GM12878 (cell line): ENCODE measurements at regions not wholly inside any gene's neighbourhood (a gene's known extent, or its start where the extent isn't known, plus 50 kb on each side); places are given as distances from the start of the nearest gene placed in this dataset.
A peak's percentile ranks its signal among the peaks of the same experiment; 100 is the strongest.

Source experiments
- ATAC-seq: fragments of 200-7000 bp; cut with Tn5 transposase; 3 replicates; pipeline ENCODE4 v1.9.1; 2020; ENCODE audit warnings: mild to moderate bottlenecking, moderate library complexity
- BruUV-seq: library from RNA; stranded (reverse); fragments of 400-500 nt; replicated peaks from 2 replicates; lab custom pipeline; 2021; lab: Mats Ljungman, UMichigan
- CTCF ChIA-PET: fragments of 300-600 bp; sonication (Branson Sonifier 250); formaldehyde crosslinking; extraction: SDS; loops from one replicate; lab custom pipeline; 2021; ENCODE audit warnings: inconsistent platforms; lab: Yijun Ruan, JAX
- POLR2A ChIA-PET: fragments of 350-600 bp; formaldehyde crosslinking; extraction: SDS; loops from one replicate; lab custom pipeline; 2021; ENCODE audit warnings: inconsistent platforms; lab: Charles Lee
- RAD21 ChIA-PET: fragments of 300-600 bp; sonication (Branson Sonifier 250); formaldehyde crosslinking; loops from one replicate; lab custom pipeline; 2023; ENCODE audit warnings: antibody characterized with exemption; ENCODE audit not compliant: unreplicated experiment; lab: Charles Lee
- SMC1A ChIA-PET: fragments of 300-600 bp; sonication (Branson Sonifier 250); formaldehyde crosslinking; loops from one replicate; lab custom pipeline; 2023; ENCODE audit not compliant: unreplicated experiment, uncharacterized antibody; lab: Charles Lee
- DNase-seq: peaks from one replicate; pipeline ENCODE4 v3.0.0-alpha.2; 2011; ENCODE audit warnings: low read depth, low spot score
- FAIRE-seq: peaks from 3 replicates; lab custom pipeline; 2011; peaks lifted over from hg19 to GRCh38; lab: Jason Lieb, UNC
- H2AFZ ChIP-seq: 2 replicates; pipeline ENCODE4 v1.6.0; 2011; ENCODE audit warnings: low read depth, low read length, control low read depth; ENCODE audit not compliant: control insufficient read depth
- H3K27ac ChIP-seq: 2 replicates; pipeline ENCODE4 v1.5.1; 2011; ENCODE audit warnings: control low read depth; ENCODE audit not compliant: control insufficient read depth, insufficient read depth
- H3K27me3 ChIP-seq, 2 experiments: replicated peaks in 1 of 2; 2 replicates each; pipeline versions ENCODE4 v1.6.0 to v1.6.1; 2011; ENCODE audit warnings: low read length in 1 of 2; ENCODE audit not compliant: control insufficient read depth in 2 of 2, insufficient read depth in 2 of 2
- H3K36me3 ChIP-seq, 2 experiments: 2 replicates each; pipeline ENCODE4 v1.5.1; 2011; ENCODE audit warnings: low read length in 1 of 2; ENCODE audit not compliant: control insufficient read depth in 2 of 2, insufficient read depth in 2 of 2
- H3K4me1 ChIP-seq: 2 replicates; pipeline ENCODE4 v1.6.1; 2011; ENCODE audit warnings: mild to moderate bottlenecking, low read length, moderate library complexity, mixed read lengths; ENCODE audit not compliant: control insufficient read depth, insufficient read depth
- H3K4me2 ChIP-seq: 2 replicates; pipeline ENCODE4 v1.6.0; 2011; ENCODE audit warnings: control low read depth; ENCODE audit not compliant: control insufficient read depth, insufficient read depth
- H3K4me3 ChIP-seq: fragments of 200-600 bp; sonication (generic); 2 replicates; pipeline ENCODE4 v1.5.1; 2016
- H3K79me2 ChIP-seq: 2 replicates; pipeline ENCODE4 v1.6.0; 2011; ENCODE audit warnings: low read length; ENCODE audit not compliant: control insufficient read depth, insufficient read depth
- H3K9ac ChIP-seq: 2 replicates; pipeline ENCODE4 v1.8.0; 2011; ENCODE audit warnings: low read length, control low read depth, mixed read lengths; ENCODE audit not compliant: control insufficient read depth, insufficient read depth
- H3K9me3 ChIP-seq: replicated peaks from 3 replicates; pipeline ENCODE4 v1.5.1; 2011; ENCODE audit warnings: mild to moderate bottlenecking, low read length; ENCODE audit not compliant: control insufficient read depth, insufficient read depth
- H4K20me1 ChIP-seq: 2 replicates; pipeline ENCODE4 v1.6.0; 2011; ENCODE audit not compliant: control insufficient read depth, insufficient read depth
- ASH2L ChIP-seq: fragments of 300-600, 200-600 bp; sonication (generic); IDR thresholded peaks from 2 replicates; pipeline ENCODE4 v1.6.1; 2017; ENCODE audit warnings: low read depth, mild to moderate bottlenecking, borderline replicate concordance
- CREB1 ChIP-seq: IDR thresholded peaks from 2 replicates; pipeline ENCODE4 v1.6.1; 2012; ENCODE audit warnings: low read depth, mild to moderate bottlenecking, inconsistent platforms
- JUNB ChIP-seq: IDR thresholded peaks from 2 replicates; pipeline ENCODE4 v1.6.1; 2016; ENCODE audit warnings: antibody characterized with exemption, mild to moderate bottlenecking
- KAT2A ChIP-seq: conservative IDR thresholded peaks from 2 replicates; pipeline ENCODE4 v1.6.1; 2011; ENCODE audit warnings: low read depth, low read length; ENCODE audit not compliant: control insufficient read depth
- NFIC ChIP-seq: IDR thresholded peaks from 2 replicates; pipeline ENCODE4 v1.6.1; 2012; ENCODE audit warnings: low read depth, mild to moderate bottlenecking, inconsistent platforms, low read length, moderate library complexity
- PAX8 ChIP-seq: fragments of 450-650 bp; IDR thresholded peaks from 2 replicates; pipeline ENCODE4 v1.6.1; 2017; ENCODE audit warnings: mild to moderate bottlenecking, moderate library complexity
- POLR2A ChIP-seq: IDR thresholded peaks from 2 replicates; pipeline ENCODE4 v1.6.1; 2011; ENCODE audit warnings: low read depth, mild to moderate bottlenecking, low read length
- POLR2AphosphoS5 ChIP-seq: IDR thresholded peaks from 2 replicates; pipeline ENCODE4 v1.6.1; 2011; ENCODE audit warnings: mild to moderate bottlenecking, low read length, inconsistent platforms
- POU2F2 ChIP-seq: IDR thresholded peaks from 3 replicates; pipeline ENCODE4 v1.6.1; 2011; ENCODE audit warnings: low read depth, mild to moderate bottlenecking, low read length, borderline replicate concordance
- SRF ChIP-seq, 2 experiments: IDR thresholded peaks; 2 replicates each; pipeline ENCODE4 v1.6.1; 2011; ENCODE audit warnings: low read depth in 2 of 2, low read length in 2 of 2, mild to moderate bottlenecking in 1 of 2, moderate library complexity in 1 of 2
- WGBS: methylation state at CpG from one replicate; pipeline ENCODE4 v1.1.6; 2016; ENCODE audit warnings: low lambda C conversion rate; ENCODE audit not compliant: insufficient replicate concordance, insufficient coverage; ENCODE audit errors: missing lambda C conversion rate; 5-methylcytosine and 5-hydroxymethylcytosine counted together
- in situ Hi-C: fragments of 300-500 bp; cut with MboI; formaldehyde crosslinking; loops from 9 replicates; pipeline ENCODE4 v1.14.3; 2018; ENCODE audit warnings: mixed read lengths
- intact Hi-C: fragments of 100-400 bp; cut with micrococcal nuclease; formaldehyde crosslinking; loops from one replicate; pipeline ENCODE4 v1.14.2; 2022; ENCODE audit not compliant: unreplicated experiment
- TF ChIP-seq, protein P1 (sequence below): fragments of 450-650 bp; IDR thresholded peaks from 2 replicates; pipeline ENCODE4 v1.6.1; 2017; ENCODE audit warnings: antibody characterized with exemption, mild to moderate bottlenecking, moderate library complexity
- TF ChIP-seq, protein P2 (sequence below): IDR thresholded peaks from 2 replicates; pipeline ENCODE4 v1.6.1; 2011; ENCODE audit warnings: borderline replicate concordance, low read depth, mild to moderate bottlenecking, moderate library complexity, mixed read lengths, low read length; ENCODE audit not compliant: insufficient read depth; ENCODE audit errors: extremely low read length
- TF ChIP-seq, protein P3 (sequence below): IDR thresholded peaks from 2 replicates; pipeline ENCODE4 v1.6.1; 2011; ENCODE audit warnings: borderline replicate concordance, low read depth, mild to moderate bottlenecking, moderate library complexity, low read length; ENCODE audit not compliant: insufficient read depth, poor library complexity, severe bottlenecking

DNA sequence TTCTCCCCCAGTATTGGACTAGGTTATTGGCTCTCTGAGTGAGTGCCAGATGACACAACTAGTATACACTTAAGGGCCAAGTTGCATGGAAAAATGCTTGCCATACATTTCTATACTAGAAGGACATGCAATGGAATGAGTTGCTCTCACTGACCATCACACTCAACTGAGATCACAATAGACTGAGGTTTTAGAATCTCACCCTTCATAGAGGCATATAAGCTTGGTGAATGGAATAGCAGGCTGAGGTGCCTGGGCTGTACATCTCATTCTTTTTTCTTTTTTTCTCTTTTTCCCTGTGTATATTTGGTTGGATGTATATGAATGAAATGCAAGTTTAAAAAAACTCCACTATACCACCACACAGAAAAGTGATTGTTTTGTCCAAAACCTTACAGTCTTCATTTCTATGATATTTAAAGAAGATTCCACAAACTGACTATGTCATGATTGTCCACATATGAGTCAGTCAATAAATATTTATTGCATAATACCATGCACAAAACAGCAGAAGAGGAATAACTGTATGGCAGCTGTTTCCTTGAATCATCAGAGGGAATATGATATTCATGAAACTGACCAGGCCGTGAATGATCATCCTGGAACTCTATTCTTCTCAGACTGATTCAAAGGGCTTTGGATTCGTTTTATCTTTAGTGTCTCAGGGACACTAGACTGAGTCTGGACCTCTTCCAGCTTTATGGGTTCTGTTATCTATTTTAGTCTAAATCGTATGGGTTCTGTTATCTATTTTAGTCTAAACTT lies 122.6 kb upstream of the STK17B start (continued):
- TF ChIP-seq, protein P1, sequence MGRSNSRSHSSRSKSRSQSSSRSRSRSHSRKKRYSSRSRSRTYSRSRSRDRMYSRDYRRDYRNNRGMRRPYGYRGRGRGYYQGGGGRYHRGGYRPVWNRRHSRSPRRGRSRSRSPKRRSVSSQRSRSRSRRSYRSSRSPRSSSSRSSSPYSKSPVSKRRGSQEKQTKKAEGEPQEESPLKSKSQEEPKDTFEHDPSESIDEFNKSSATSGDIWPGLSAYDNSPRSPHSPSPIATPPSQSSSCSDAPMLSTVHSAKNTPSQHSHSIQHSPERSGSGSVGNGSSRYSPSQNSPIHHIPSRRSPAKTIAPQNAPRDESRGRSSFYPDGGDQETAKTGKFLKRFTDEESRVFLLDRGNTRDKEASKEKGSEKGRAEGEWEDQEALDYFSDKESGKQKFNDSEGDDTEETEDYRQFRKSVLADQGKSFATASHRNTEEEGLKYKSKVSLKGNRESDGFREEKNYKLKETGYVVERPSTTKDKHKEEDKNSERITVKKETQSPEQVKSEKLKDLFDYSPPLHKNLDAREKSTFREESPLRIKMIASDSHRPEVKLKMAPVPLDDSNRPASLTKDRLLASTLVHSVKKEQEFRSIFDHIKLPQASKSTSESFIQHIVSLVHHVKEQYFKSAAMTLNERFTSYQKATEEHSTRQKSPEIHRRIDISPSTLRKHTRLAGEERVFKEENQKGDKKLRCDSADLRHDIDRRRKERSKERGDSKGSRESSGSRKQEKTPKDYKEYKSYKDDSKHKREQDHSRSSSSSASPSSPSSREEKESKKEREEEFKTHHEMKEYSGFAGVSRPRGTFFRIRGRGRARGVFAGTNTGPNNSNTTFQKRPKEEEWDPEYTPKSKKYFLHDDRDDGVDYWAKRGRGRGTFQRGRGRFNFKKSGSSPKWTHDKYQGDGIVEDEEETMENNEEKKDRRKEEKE: no peak
- TF ChIP-seq CREB1 (no peak), SRF (IDR thresholded peaks at IDR 0.05; ENCODE audit: low read depth in 2 of 2, low read length in 2 of 2) (no peak), POLR2A (no peak), ASH2L (no peak), POU2F2 (no peak)
- TF ChIP-seq, all 136 proteins: peak for 0

DNA sequence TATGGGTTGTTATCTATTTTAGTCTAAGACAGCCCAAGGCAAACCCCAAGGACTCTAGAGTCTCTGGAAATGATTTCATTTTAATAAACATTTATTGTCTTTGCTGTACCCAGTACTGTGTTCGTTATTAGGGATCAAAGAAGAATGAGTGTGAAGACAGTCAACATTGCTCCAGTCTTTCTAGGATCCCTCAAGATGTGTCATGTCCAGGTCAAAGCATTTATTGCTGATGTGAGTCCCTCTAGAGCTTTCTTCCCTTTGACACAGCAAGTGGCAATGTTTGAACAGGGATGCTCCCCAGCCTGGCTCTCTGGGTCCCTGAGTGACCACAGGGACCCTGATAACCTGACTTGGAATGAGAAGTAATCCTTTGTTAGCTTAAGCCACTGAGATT lies 123.1 kb upstream of the STK17B start:
- Histone ChIP-seq H2AFZ (no peak overlapping the region), H3K4me1 (peaks cover 16% of the 10 kb centered on the region)
- BruUV-seq: no TSS peak
- no peak for TF ChIP-seq PAX8
- no peak for TF ChIP-seq JUNB
- TF ChIP-seq, protein P2, sequence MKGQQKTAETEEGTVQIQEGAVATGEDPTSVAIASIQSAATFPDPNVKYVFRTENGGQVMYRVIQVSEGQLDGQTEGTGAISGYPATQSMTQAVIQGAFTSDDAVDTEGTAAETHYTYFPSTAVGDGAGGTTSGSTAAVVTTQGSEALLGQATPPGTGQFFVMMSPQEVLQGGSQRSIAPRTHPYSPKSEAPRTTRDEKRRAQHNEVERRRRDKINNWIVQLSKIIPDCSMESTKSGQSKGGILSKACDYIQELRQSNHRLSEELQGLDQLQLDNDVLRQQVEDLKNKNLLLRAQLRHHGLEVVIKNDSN: no peak
- no peak for TF ChIP-seq POLR2AphosphoS5
- TF ChIP-seq KAT2A: no peak
- TF ChIP-seq NFIC: no peak
- TF ChIP-seq, protein P3, sequence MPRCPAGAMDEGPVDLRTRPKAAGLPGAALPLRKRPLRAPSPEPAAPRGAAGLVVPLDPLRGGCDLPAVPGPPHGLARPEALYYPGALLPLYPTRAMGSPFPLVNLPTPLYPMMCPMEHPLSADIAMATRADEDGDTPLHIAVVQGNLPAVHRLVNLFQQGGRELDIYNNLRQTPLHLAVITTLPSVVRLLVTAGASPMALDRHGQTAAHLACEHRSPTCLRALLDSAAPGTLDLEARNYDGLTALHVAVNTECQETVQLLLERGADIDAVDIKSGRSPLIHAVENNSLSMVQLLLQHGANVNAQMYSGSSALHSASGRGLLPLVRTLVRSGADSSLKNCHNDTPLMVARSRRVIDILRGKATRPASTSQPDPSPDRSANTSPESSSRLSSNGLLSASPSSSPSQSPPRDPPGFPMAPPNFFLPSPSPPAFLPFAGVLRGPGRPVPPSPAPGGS: peak; percentile 37
- TF ChIP-seq, all 136 proteins: peak for 1
- Histone ChIP-seq H3K9me3 (no peaks in the 10 kb centered on the region; the same call in 2 of the 3 replicates), H3K79me2 (no peaks in the 10 kb centered on the region), H4K20me1 (no peaks in the 10 kb centered on the region), H3K4me2 (no peak overlapping the region), H3K4me3 (no peak overlapping the region), H3K27me3 (no peaks in the 10 kb centered on the region), H3K9ac (no peak overlapping the region), H3K27ac (no peak overlapping the region), H3K36me3 (peaks cover 0 to 15% of the 10 kb centered on the region in 2 experiments; a peak in 3 of 4 replicates)
- DNase-seq: no peak
- no peak for ATAC-seq
- SMC1A ChIA-PET: interaction anchor here (1.0 to 6.0 kb wide), 7 partner anchors 8 to 217 kb away, joined by 3 to 52 read pairs (median 5); no protein-coding TSS in a partner anchor
- POLR2A ChIA-PET: no interaction called here
- no peak for FAIRE-seq
- WGBS: 0% methylated on average over 1 of the region's 1 CpG
- in situ Hi-C loops: no loop called here
- RAD21 ChIA-PET: interaction anchor here (0.8 to 2.6 kb wide), 5 partner anchors 18 to 216 kb away, joined by 3 to 21 read pairs (median 6); no protein-coding TSS in a partner anchor
- intact Hi-C loops: loop anchor here (10.0 kb wide), 1 partner anchor 460 kb away; no protein-coding TSS in a partner anchor
- CTCF ChIA-PET: interaction anchor here (1.6 to 3.1 kb wide), 5 partner anchors 43 to 217 kb away, joined by 3 to 19 read pairs (median 7); no protein-coding TSS in a partner anchor
